Loucy (cell line): ENCODE measurements at regions not wholly inside any gene's neighbourhood (a gene's known extent, or its start where the extent isn't known, plus 50 kb on each side); places are given as distances from the start of the nearest gene placed in this dataset.

Source experiments
- H2AFZ ChIP-seq: fragments of 200-600 bp; sonication (generic); 2 replicates; pipeline ENCODE4 v1.6.0; 2016; ENCODE audit warnings: antibody characterized with exemption, mild to moderate bottlenecking, low read length, moderate library complexity
- H3F3A ChIP-seq: fragments of 200-600 bp; 2 replicates; pipeline ENCODE4 v1.6.0; 2016; ENCODE audit warnings: antibody characterized with exemption, low read depth, mild to moderate bottlenecking
- H3K27me3 ChIP-seq: fragments of 200-600 bp; sonication (generic); 2 replicates; pipeline ENCODE4 v1.6.1; 2014; ENCODE audit warnings: low read length, mild to moderate bottlenecking; ENCODE audit not compliant: insufficient read depth, poor library complexity, severe bottlenecking
- H3K36me3 ChIP-seq: fragments of 200-600 bp; sonication (generic); 2 replicates; pipeline ENCODE4 v1.6.1; 2016; ENCODE audit warnings: low read length; ENCODE audit not compliant: insufficient read depth
- H3K4me1 ChIP-seq: fragments of 200-600 bp; sonication (generic); 2 replicates; pipeline ENCODE4 v1.5.1; 2014; ENCODE audit warnings: low read length, mild to moderate bottlenecking; ENCODE audit not compliant: insufficient read depth, poor library complexity, severe bottlenecking
- H3K4me2 ChIP-seq: fragments of 200-600 bp; sonication (generic); 2 replicates; pipeline ENCODE4 v1.6.0; 2014; ENCODE audit warnings: antibody characterized with exemption, low read length, low read depth, mild to moderate bottlenecking; ENCODE audit not compliant: poor library complexity, severe bottlenecking
- H3K4me3 ChIP-seq: fragments of 200-600 bp; sonication (generic); 2 replicates; pipeline ENCODE4 v1.5.1; 2014; ENCODE audit warnings: low read length, mild to moderate bottlenecking, mixed read lengths; ENCODE audit not compliant: poor library complexity, severe bottlenecking
- H3K79me2 ChIP-seq: fragments of 200-600 bp; sonication (generic); 2 replicates; pipeline ENCODE4 v1.6.1; 2014; ENCODE audit warnings: low read length; ENCODE audit not compliant: insufficient read depth
- H3K9ac ChIP-seq: fragments of 200-600 bp; sonication (generic); 2 replicates; pipeline ENCODE4 v1.6.0; 2014; ENCODE audit warnings: mild to moderate bottlenecking, low read depth, low read length, moderate library complexity; ENCODE audit not compliant: poor library complexity, severe bottlenecking
- H3K9me2 ChIP-seq: fragments of 200-600 bp; sonication (generic); replicated peaks from 2 replicates; pipeline ENCODE4 v1.6.1; 2016; ENCODE audit warnings: low read depth, low read length, mixed read lengths
- H3K9me3 ChIP-seq: fragments of 200-600 bp; sonication (generic); 2 replicates; pipeline ENCODE4 v1.6.1; 2014; ENCODE audit warnings: mild to moderate bottlenecking, antibody characterized with exemption, low read length, low read depth; ENCODE audit not compliant: insufficient read depth
- H4K20me1 ChIP-seq: fragments of 200-600 bp; sonication (generic); 2 replicates; pipeline ENCODE4 v1.6.0; 2014; ENCODE audit warnings: antibody characterized with exemption, low read length, mild to moderate bottlenecking; ENCODE audit not compliant: insufficient read depth, poor library complexity, severe bottlenecking
- CTCF ChIP-seq: fragments of 200-600 bp; sonication (generic); conservative IDR thresholded peaks from 2 replicates; pipeline ENCODE4 v1.5.1; 2014; ENCODE audit warnings: mild to moderate bottlenecking, antibody characterized with exemption, low read length
- EZH2phosphoT487 ChIP-seq: fragments of 200-600 bp; IDR thresholded peaks from 2 replicates; pipeline ENCODE4 v1.6.1; 2018; ENCODE audit warnings: antibody characterized with exemption, mild to moderate bottlenecking, moderate library complexity, borderline replicate concordance

DNA sequence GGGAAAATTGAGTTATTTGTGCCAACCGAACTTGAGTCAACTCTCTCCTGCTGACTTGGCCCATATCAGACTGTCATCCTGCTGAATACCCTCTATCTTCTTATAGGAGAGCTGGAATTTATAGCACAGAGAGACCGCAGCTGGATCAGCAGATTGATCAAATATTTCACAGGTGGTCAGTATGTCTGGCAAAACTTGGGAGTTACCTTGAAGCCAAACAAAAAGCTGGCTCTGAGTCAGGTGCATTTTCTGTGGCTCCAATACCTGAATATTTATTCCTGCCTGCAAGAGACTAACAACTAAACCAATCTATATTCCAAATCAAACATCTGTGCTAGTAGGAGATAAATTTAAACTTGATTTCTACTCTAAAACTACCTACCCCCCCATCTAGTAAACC is 752.1 kb upstream of the ALCAM start:
- H3K9me2 ChIP-seq, result 0 out of 2 replicates have a peak, but pooled peaks cover 3% of the 10 kb centered on the region
- H3K4me2 ChIP-seq, result no peak overlapping the region
- no peak overlapping the region for H3K4me3 ChIP-seq
- H3K4me1 ChIP-seq, result no peaks in the 10 kb centered on the region
- no peak overlapping the region for H2AFZ ChIP-seq
- H3K9me3 ChIP-seq, result no peaks in the 10 kb centered on the region
- H3K9ac ChIP-seq, result no peak overlapping the region
- no peaks in the 10 kb centered on the region for H3F3A ChIP-seq
- no peaks in the 10 kb centered on the region for H3K79me2 ChIP-seq
- TF ChIP-seq CTCF (no peak), EZH2phosphoT487 (no peak)
- no peaks in the 10 kb centered on the region for H3K27me3 ChIP-seq
- no peaks in the 10 kb centered on the region for H4K20me1 ChIP-seq
- H3K36me3 ChIP-seq, result no peaks in the 10 kb centered on the region

GRCh38 chr3:104628185-104628789 is 738.4 kb upstream of the ALCAM start:
- Histone ChIP-seq H4K20me1 (no peaks in the 10 kb centered on the region), H3K4me2 (no peak overlapping the region), H3K9ac (no peak overlapping the region), H3K9me2 (no peaks in the 10 kb centered on the region), H2AFZ (no peak overlapping the region), H3K79me2 (no peaks in the 10 kb centered on the region), H3K27me3 (no peaks in the 10 kb centered on the region), H3K36me3 (no peaks in the 10 kb centered on the region), H3K4me1 (no peaks in the 10 kb centered on the region), H3F3A (no peaks in the 10 kb centered on the region), H3K4me3 (no peak overlapping the region), H3K9me3 (no peaks in the 10 kb centered on the region; the same call in 1 of the 2 replicates)
- TF ChIP-seq EZH2phosphoT487, result no peak
- TF ChIP-seq CTCF, result peak; percentile 64

GRCh38 chr3:104629038-104629437 is 737.7 kb upstream of the ALCAM start:
- Histone ChIP-seq H3K9me2 (no peaks in the 10 kb centered on the region), H3K9ac (no peak overlapping the region), H3K79me2 (no peaks in the 10 kb centered on the region), H3K36me3 (no peaks in the 10 kb centered on the region), H2AFZ (no peak overlapping the region), H3K27me3 (no peaks in the 10 kb centered on the region), H3K4me3 (no peak overlapping the region), H3K9me3 (no peaks in the 10 kb centered on the region; the same call in 1 of the 2 replicates), H4K20me1 (no peaks in the 10 kb centered on the region), H3K4me2 (no peak overlapping the region), H3F3A (no peaks in the 10 kb centered on the region), H3K4me1 (no peaks in the 10 kb centered on the region)
- TF ChIP-seq CTCF (no peak), EZH2phosphoT487 (no peak)
